ENCODE measurements at regions not wholly inside any gene's neighbourhood (a gene's known extent, or its start where the extent isn't known, plus 50 kb on each side); places are given as distances from the start of the nearest gene placed in this dataset.

GRCh38 chr2:34037157-34037556 is 438.1 kb upstream of the FAM98A start:
- DNase-seq: no peak

- DNase-seq: no peak
These were observed 432.0 kb upstream of the FAM98A start for GRCh38 chr2:34031097-34031496.

GRCh38 chr2:34030273-34030672 is 431.2 kb upstream of the FAM98A start:
- DNase-seq: no peak

- no peak for DNase-seq
These were observed 430.0 kb upstream of the FAM98A start for GRCh38 chr2:34029073-34029472.

GRCh38 chr2:34025196-34025595 is 426.1 kb upstream of the FAM98A start:
- no peak for DNase-seq

GRCh38 chr2:34012715-34013302 is 413.7 kb upstream of the FAM98A start:
- peak; percentile 31 to 38 for DNase-seq

GRCh38 chr2:34011684-34012083 is 412.6 kb upstream of the FAM98A start:
- DNase-seq: no peak

- DNase-seq: no peak
These were observed 406.8 kb upstream of the FAM98A start for GRCh38 chr2:34005901-34006300.

- DNase-seq: no peak
These were observed 405.8 kb upstream of the FAM98A start for GRCh38 chr2:34004936-34005335.

GRCh38 chr2:34003795-34004194 is 404.7 kb upstream of the FAM98A start:
- DNase-seq: no peak

- no peak for DNase-seq
These were observed 402.5 kb upstream of the FAM98A start for GRCh38 chr2:34001557-34001956.

- DNase-seq: no peak
These were observed 385.0 kb upstream of the FAM98A start for GRCh38 chr2:33984131-33984530.

GRCh38 chr2:33978471-33978870 is 379.4 kb upstream of the FAM98A start:
- no peak for DNase-seq

- no peak for DNase-seq
These were observed 376.4 kb upstream of the FAM98A start for GRCh38 chr2:33975498-33975897.

- no peak for DNase-seq
These were observed 368.0 kb upstream of the FAM98A start for GRCh38 chr2:33967103-33967502.

- no peak for DNase-seq
These were observed 359.5 kb upstream of the FAM98A start for GRCh38 chr2:33958591-33958990.

GRCh38 chr2:33949371-33949770 is 350.3 kb upstream of the FAM98A start:
- no peak for DNase-seq

- no peak for DNase-seq
These were observed 347.1 kb upstream of the FAM98A start for GRCh38 chr2:33946193-33946592.

GRCh38 chr2:33933203-33933602 is 334.1 kb upstream of the FAM98A start:
- DNase-seq: no peak

- DNase-seq: no peak
These were observed 332.1 kb upstream of the FAM98A start for GRCh38 chr2:33931164-33931563.

GRCh38 chr2:33929467-33929866 is 330.4 kb upstream of the FAM98A start:
- DNase-seq: no peak

- DNase-seq: no peak
These were observed 328.7 kb upstream of the FAM98A start for GRCh38 chr2:33927756-33928155.

GRCh38 chr2:33925311-33925710 is 326.2 kb upstream of the FAM98A start:
- no peak for DNase-seq

GRCh38 chr2:33924586-33925169 is 325.6 kb upstream of the FAM98A start:
- no peak for DNase-seq

- no peak for DNase-seq
These were observed 318.2 kb upstream of the FAM98A start for GRCh38 chr2:33917252-33917651.

All from activated T-cell treated with anti-CD3 and anti-CD28 coated beads, Interleukin-2, amount 50 U/mL, for 48 hours (primary cell).